ENCODE measurements at regions not wholly inside any gene's neighbourhood (a gene's known extent, or its start where the extent isn't known, plus 50 kb on each side); places are given as distances from the start of the nearest gene placed in this dataset.
"Not testable (repeated sequence)": the region's sequence is repeated elsewhere in the genome, so short reads cannot be mapped to it uniquely, and the experiment has no call there.

DNA sequence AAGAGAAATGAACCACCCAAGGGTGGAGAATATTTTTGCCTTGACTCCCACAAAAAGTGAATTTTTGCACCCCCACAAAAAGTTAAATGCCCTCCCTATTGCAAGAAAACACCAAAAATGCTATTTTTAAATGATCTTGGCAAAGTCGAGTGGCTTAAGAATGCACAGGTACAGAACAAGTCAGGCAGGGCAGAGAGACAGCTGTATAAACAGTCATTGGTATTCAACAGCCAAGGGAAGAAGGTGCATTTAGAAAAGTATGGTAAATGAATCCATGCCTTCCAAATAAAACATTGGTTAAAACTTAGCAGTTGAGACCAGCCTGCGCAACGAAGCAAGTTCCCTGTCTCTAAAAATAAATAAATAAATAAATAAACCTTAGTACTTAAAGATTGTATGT is 169.3 kb downstream of the CHIC2 start:
- DNase-seq (ENCODE audit: low read depth, low spot score): no peak
- no peaks in the 10 kb centered on the region for H3K36me3 ChIP-seq (ENCODE audit: insufficient read depth, insufficient read length, low read length)
- H3K4me3 ChIP-seq (ENCODE audit: insufficient read length, low read depth): no peak overlapping the region
- TF ChIP-seq SUZ12 (IDR thresholded peaks at IDR 0.05; ENCODE audit: extremely low read depth, insufficient read depth, insufficient read length): no peak
- no peak for TF ChIP-seq ZNF274 (IDR thresholded peaks at IDR 0.05; ENCODE audit: low read depth, low read length)
- no peak for TF ChIP-seq YY1 (IDR thresholded peaks at IDR 0.05; ENCODE audit: insufficient read depth, insufficient read length)
- no peaks in the 10 kb centered on the region for H3K9me3 ChIP-seq (ENCODE audit: insufficient read depth, low read length)
- H3K4me1 ChIP-seq (ENCODE audit: insufficient read depth, insufficient read length): no peaks in the 10 kb centered on the region
- H3K9ac ChIP-seq (ENCODE audit: insufficient read length, low read depth): no peak overlapping the region
- H3K27me3 ChIP-seq (ENCODE audit: insufficient read depth, insufficient read length): no peaks in the 10 kb centered on the region

GRCh38 chr4:53890461-53890860 is 173.9 kb downstream of the CHIC2 start:
- no peak overlapping the region for H3K4me3 ChIP-seq (ENCODE audit: insufficient read length, low read depth)
- no peak for DNase-seq (ENCODE audit: low read depth, low spot score)
- no peaks in the 10 kb centered on the region for H3K9me3 ChIP-seq (ENCODE audit: insufficient read depth, low read length)
- TF ChIP-seq YY1 (IDR thresholded peaks at IDR 0.05; ENCODE audit: insufficient read depth, insufficient read length): no peak
- no peak for TF ChIP-seq ZNF274 (IDR thresholded peaks at IDR 0.05; ENCODE audit: low read depth, low read length)
- no peak for TF ChIP-seq SUZ12 (IDR thresholded peaks at IDR 0.05; ENCODE audit: extremely low read depth, insufficient read depth, insufficient read length)
- H3K9ac ChIP-seq (ENCODE audit: insufficient read length, low read depth): no peak overlapping the region
- no peaks in the 10 kb centered on the region for H3K36me3 ChIP-seq (ENCODE audit: insufficient read depth, insufficient read length, low read length)
- H3K4me1 ChIP-seq (ENCODE audit: insufficient read depth, insufficient read length): no peaks in the 10 kb centered on the region
- no peaks in the 10 kb centered on the region for H3K27me3 ChIP-seq (ENCODE audit: insufficient read depth, insufficient read length)

GRCh38 chr4:53889326-53890055 is 174.9 kb downstream of the CHIC2 start:
- DNase-seq (ENCODE audit: low read depth, low spot score): no peak
- no peaks in the 10 kb centered on the region for H3K9me3 ChIP-seq (ENCODE audit: insufficient read depth, low read length)
- H3K4me1 ChIP-seq (ENCODE audit: insufficient read depth, insufficient read length): no peaks in the 10 kb centered on the region
- no peak for TF ChIP-seq SUZ12 (IDR thresholded peaks at IDR 0.05; ENCODE audit: extremely low read depth, insufficient read depth, insufficient read length)
- no peak for TF ChIP-seq ZNF274 (IDR thresholded peaks at IDR 0.05; ENCODE audit: low read depth, low read length)
- TF ChIP-seq YY1 (IDR thresholded peaks at IDR 0.05; ENCODE audit: insufficient read depth, insufficient read length): no peak
- no peaks in the 10 kb centered on the region for H3K36me3 ChIP-seq (ENCODE audit: insufficient read depth, insufficient read length, low read length)
- no peak overlapping the region for H3K4me3 ChIP-seq (ENCODE audit: insufficient read length, low read depth)
- H3K9ac ChIP-seq (ENCODE audit: insufficient read length, low read depth): no peak overlapping the region
- H3K27me3 ChIP-seq (ENCODE audit: insufficient read depth, insufficient read length): no peaks in the 10 kb centered on the region

- TF ChIP-seq ZNF274 (IDR thresholded peaks at IDR 0.05; ENCODE audit: low read depth, low read length): no peak
- no peak for TF ChIP-seq YY1 (IDR thresholded peaks at IDR 0.05; ENCODE audit: insufficient read depth, insufficient read length)
- TF ChIP-seq SUZ12 (IDR thresholded peaks at IDR 0.05; ENCODE audit: extremely low read depth, insufficient read depth, insufficient read length): no peak
- Histone ChIP-seq H3K4me3 (ENCODE audit: insufficient read length, low read depth) (no peak overlapping the region), H3K4me1 (ENCODE audit: insufficient read depth, insufficient read length) (no peaks in the 10 kb centered on the region), H3K9ac (ENCODE audit: insufficient read length, low read depth) (no peak overlapping the region), H3K27me3 (ENCODE audit: insufficient read depth, insufficient read length) (no peaks in the 10 kb centered on the region), H3K36me3 (ENCODE audit: insufficient read depth, insufficient read length, low read length) (no peaks in the 10 kb centered on the region), H3K9me3 (ENCODE audit: insufficient read depth, low read length) (no peaks in the 10 kb centered on the region)
- DNase-seq (ENCODE audit: low read depth, low spot score): no peak
Observed at GRCh38 chr4:53886090-53886489, 178.3 kb downstream of the CHIC2 start.

- H3K27me3 ChIP-seq (ENCODE audit: insufficient read depth, insufficient read length): no peaks in the 10 kb centered on the region
- H3K4me1 ChIP-seq (ENCODE audit: insufficient read depth, insufficient read length): no peaks in the 10 kb centered on the region
- no peak overlapping the region for H3K9ac ChIP-seq (ENCODE audit: insufficient read length, low read depth)
- TF ChIP-seq YY1 (IDR thresholded peaks at IDR 0.05; ENCODE audit: insufficient read depth, insufficient read length) (no peak), SUZ12 (IDR thresholded peaks at IDR 0.05; ENCODE audit: extremely low read depth, insufficient read depth, insufficient read length) (no peak)
- H3K9me3 ChIP-seq (ENCODE audit: insufficient read depth, low read length): no peaks in the 10 kb centered on the region
- no peak overlapping the region for H3K4me3 ChIP-seq (ENCODE audit: insufficient read length, low read depth)
- H3K36me3 ChIP-seq (ENCODE audit: insufficient read depth, insufficient read length, low read length): no peaks in the 10 kb centered on the region
- DNase-seq (ENCODE audit: low read depth, low spot score): no peak
Observed at GRCh38 chr4:53885668-53886067, 178.7 kb downstream of the CHIC2 start.

DNA sequence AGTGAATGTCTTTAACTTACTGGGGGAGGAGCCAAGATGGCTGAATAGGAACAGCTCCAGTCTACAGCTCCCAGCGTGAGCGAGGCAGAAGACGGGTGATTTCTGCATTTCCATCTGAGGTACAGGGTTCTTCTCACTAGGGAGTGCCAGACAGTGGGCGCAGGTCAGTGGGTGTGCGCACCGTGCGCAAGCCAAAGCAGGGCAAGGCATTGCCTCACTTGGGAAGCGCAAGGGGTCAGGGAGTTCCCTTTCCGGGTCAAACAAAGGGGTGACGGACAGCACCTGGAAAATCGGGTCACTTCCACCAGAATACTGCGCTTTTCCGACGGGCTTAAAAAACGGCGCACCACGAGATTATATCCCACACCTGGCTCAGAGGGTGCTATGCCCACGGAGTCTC is 187.3 kb downstream of the CHIC2 start:
- not testable (repeated sequence) for DNase-seq (ENCODE audit: low read depth, low spot score); H3K4me3 ChIP-seq (ENCODE audit: insufficient read length, low read depth); H3K27me3 ChIP-seq (ENCODE audit: insufficient read depth, insufficient read length); H3K9me3 ChIP-seq (ENCODE audit: insufficient read depth, low read length); H3K9ac ChIP-seq (ENCODE audit: insufficient read length, low read depth); H3K36me3 ChIP-seq (ENCODE audit: insufficient read depth, insufficient read length, low read length); H3K4me1 ChIP-seq (ENCODE audit: insufficient read depth, insufficient read length)

DNA sequence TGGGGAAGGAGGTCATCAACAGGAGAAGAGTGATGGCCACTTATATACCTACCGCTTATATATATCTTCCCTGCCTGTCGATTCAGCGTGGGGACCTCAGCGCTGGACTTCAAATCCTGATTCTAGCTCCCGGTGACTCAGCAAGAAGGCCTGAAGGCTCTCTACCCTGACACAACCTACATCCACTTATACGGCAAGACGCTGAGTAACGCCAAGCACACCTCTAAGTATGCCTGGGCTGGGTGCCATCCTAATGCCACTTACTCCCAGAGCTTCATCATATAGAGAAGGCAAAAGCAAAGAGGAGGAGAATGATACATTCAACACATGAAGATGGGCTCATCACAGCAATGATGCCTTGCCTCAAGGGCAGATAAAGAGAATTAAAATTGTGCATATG is 198.3 kb downstream of the CHIC2 start:
- H3K9ac ChIP-seq (ENCODE audit: insufficient read length, low read depth): no peak overlapping the region
- TF ChIP-seq SUZ12 (IDR thresholded peaks at IDR 0.05; ENCODE audit: extremely low read depth, insufficient read depth, insufficient read length) (no peak), ZNF274 (IDR thresholded peaks at IDR 0.05; ENCODE audit: low read depth, low read length) (no peak), YY1 (IDR thresholded peaks at IDR 0.05; ENCODE audit: insufficient read depth, insufficient read length) (no peak)
- no peaks in the 10 kb centered on the region for H3K36me3 ChIP-seq (ENCODE audit: insufficient read depth, insufficient read length, low read length)
- no peak overlapping the region for H3K4me3 ChIP-seq (ENCODE audit: insufficient read length, low read depth)
- H3K9me3 ChIP-seq (ENCODE audit: insufficient read depth, low read length): no peaks in the 10 kb centered on the region; the same call in 1 of the 2 replicates
- no peaks in the 10 kb centered on the region for H3K27me3 ChIP-seq (ENCODE audit: insufficient read depth, insufficient read length)
- no peak for DNase-seq (ENCODE audit: low read depth, low spot score)
- H3K4me1 ChIP-seq (ENCODE audit: insufficient read depth, insufficient read length): no peaks in the 10 kb centered on the region
